ENCODE measurements at regions not wholly inside any gene's neighbourhood (a gene's known extent, or its start where the extent isn't known, plus 50 kb on each side); places are given as distances from the start of the nearest gene placed in this dataset.

- TF ChIP-seq CTCF (IDR thresholded peaks at IDR 0.05) (no peak), POLR2A (IDR thresholded peaks at IDR 0.05) (no peak)
These were observed 2371.1 kb downstream of the MAT2B start for GRCh38 chr5:165876538-165876937.
